M059J (cell line): ENCODE measurements at regions not wholly inside any gene's neighbourhood (a gene's known extent, or its start where the extent isn't known, plus 50 kb on each side); places are given as distances from the start of the nearest gene placed in this dataset.
"Not testable (repeated sequence)": the region's sequence is repeated elsewhere in the genome, so short reads cannot be mapped to it uniquely, and the experiment has no call there.

Source experiments
- DNase-seq: peaks from one replicate; pipeline ENCODE4 v3.0.0-alpha.2; 2012; ENCODE audit warnings: low read depth

DNA sequence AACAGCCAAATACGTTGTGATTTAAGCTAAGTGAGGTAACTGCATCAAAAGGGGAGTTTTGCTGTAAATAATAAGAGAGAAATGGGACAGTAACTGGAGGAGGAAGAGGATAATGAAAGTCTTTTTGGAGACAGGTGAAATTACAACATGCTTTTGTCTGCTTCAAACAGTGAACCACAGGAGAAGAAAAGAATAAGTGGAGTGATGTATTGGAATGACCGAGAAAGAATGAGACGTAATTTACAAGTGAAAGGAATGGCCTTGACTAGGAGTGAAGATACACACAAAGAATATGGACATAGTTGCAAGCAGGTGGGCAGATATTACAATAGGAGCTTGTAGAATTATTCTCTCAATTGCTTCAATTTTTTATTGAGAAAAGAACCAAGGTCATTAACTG, 550.8 kb downstream of the DIPK2A start:
- no peak for DNase-seq

DNA sequence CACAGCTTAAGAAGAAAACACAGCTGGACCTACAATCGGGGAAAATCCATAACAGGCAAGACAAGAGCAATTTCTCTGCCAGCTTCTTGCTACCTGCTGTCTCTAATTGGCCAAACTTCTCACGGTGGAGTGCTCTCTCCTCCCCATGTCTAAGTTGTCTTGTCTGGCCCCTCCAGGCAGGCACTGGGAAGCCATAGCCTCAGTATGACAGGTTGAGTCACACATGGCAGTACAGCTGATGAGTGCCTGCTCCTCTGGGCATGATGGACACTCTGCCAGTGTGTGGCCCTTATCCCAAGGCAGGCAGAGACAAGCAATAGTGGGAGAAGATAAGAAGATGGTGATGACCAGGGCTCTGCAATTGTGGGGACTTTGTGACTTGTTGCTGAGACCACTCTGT, 551.8 kb downstream of the DIPK2A start:
- no peak for DNase-seq

GRCh38 chr3:144524531-144524930, 552.9 kb downstream of the DIPK2A start:
- no peak for DNase-seq

DNA sequence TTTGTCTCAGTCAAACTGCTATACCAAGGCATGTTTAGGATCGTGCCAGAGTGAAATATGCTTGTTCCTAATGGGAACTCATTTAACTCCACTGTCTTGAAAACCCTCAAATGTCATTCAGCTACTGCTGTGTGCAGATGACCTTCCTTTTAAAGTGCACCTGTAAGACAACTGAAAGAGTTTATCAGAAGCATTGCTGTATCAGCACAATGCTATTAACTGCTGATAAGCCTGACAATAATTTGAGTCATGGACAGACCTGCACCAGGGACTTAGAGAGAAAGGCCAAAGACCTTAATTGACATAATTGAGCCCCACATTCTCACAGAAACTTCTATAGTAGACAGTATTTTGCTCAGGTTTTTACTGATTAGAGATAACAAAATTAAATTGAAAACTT, 557.9 kb downstream of the DIPK2A start:
- DNase-seq, result no peak

GRCh38 chr3:144544871-144545270, 573.2 kb downstream of the DIPK2A start:
- DNase-seq, result no peak

DNA sequence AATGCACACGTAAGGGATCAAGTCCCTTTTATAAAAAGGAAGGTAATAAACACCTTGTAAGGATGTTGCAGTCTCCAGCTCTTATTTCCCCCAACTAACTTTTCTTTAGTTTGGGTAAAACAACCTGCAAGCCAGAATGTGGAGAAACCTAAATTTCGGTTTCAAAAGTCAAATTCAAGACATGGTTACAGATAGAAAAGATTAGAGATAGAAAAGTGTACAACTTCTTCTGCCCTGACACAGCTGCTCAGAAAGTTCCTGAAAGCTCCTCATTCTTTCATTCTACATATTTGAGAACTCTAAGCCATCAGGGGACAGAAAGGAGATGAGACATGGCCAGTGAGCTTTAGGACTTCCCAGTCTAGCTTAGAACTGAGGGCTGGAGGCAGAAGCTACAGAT, 574.9 kb downstream of the DIPK2A start:
- no peak for DNase-seq

DNA sequence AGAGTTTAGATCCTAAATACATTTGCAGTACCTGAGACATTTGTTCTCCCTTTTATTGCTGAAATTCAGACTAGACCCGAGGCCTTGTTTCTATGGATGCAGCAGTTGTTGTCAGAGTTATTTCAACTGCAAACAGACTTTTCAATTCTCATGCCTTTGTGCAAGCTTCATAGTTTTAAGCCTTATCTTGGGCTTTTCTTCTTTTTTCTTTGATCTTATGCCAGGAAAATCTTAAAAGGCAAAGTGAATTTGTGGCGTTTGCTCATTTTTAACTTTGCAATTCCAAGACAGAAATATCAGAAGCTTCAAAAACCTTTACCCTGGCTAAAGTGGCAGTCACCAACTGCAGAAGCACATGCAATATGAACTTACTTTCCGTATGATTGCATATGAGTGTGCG, 576.7 kb downstream of the DIPK2A start:
- DNase-seq, result no peak

- DNase-seq, result no peak
These were observed 577.5 kb downstream of the DIPK2A start for GRCh38 chr3:144549166-144549565.

DNA sequence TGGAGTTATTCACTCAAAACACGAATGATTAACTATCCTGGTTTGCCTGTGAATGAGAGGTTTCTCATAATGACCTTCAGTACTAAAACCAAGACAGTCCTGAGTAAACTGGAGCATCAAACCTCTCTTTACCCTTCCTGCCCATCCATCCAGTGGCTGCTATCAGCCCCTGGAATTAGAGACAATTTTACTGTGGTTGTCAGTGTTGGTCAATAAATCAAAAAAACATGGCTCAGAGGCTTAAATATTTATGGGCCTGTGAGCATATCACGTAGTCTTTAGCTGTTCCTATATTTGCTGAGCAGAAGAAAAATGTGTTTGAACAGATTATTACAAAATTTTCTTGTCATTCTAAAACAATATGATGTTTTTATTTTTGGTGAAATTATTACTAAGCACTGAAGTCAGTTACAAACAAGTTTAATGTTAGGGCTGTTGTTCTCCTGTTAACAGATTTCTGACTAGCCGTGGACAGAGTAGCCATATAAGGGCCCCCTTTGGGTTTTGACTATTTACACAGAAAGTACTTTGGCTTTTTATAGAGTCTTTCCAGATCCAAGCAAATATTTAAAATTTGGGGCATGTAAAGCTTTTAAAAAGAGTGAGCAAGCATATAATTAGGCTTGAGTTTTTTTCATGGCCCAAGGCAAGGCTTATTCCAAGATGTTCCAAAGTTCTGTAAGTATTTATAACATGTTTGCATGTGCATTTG, 580.9 kb downstream of the DIPK2A start:
- no peak for DNase-seq

DNA sequence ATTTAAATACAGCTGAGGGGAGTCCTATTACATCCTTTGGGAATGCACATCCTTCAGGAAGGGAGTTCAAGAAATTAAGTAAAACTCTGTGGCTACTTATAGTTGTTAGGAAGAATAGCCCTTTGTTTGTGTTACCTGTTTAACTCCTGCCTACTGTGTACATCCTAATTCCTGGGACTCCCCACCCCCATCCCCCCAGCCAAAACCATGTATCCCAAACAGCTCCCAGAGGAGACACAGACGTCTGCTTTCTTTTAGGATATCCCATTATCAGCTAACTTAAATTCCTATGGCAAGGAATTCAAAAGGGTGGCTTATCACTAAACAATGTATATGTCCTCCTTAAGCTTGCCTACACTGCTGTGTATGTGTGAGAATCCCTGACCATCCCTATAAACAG, 581.7 kb downstream of the DIPK2A start:
- no peak for DNase-seq

- DNase-seq, result no peak
These were observed 583.3 kb downstream of the DIPK2A start for GRCh38 chr3:144554889-144555288.

GRCh38 chr3:144556392-144556791, 584.8 kb downstream of the DIPK2A start:
- peak; percentile 15 for DNase-seq

DNA sequence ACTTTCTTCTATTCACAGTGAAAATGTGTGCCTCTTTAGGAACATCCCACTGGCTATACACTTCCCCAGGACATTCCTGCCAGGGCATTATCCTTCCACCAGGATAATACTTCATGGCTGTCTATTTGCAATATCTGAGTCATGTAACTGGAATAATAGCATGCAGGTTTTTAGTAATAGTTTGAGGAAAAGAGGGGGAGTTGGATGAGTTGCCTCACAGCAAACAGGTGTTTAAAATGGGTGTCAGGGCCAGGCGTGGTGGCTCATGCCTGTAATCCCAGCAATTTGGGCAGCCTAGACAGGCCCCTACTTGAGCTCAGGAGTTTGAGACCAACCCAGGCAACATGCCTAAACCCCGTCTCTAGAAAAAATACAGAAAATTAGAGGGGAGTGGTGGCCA, 585.9 kb downstream of the DIPK2A start:
- no peak for DNase-seq

- no peak for DNase-seq
These were observed 592.4 kb downstream of the DIPK2A start for GRCh38 chr3:144564011-144564410.

GRCh38 chr3:144566320-144566719, 594.7 kb downstream of the DIPK2A start:
- DNase-seq, result no peak

GRCh38 chr3:144569651-144570050, 598.0 kb downstream of the DIPK2A start:
- no peak for DNase-seq

DNA sequence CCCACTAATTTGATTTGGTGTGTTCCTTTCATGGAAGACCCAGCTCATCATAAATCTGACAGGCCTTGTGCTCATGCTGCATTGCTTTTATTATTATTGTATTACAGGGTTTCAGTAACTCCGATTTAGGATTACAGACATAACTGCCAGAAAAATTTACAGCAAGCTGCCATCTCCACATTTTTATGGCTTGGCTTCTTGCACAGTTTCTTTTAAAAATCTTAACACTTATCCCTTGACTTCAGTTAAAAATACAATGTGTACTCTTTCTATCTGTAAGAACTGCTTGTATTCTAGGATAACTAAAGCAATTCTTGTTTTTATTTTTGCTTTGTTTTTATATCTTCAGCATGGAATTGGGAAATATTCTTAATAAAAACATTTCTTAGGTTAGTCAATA, 612.2 kb downstream of the DIPK2A start:
- DNase-seq, result no peak

DNA sequence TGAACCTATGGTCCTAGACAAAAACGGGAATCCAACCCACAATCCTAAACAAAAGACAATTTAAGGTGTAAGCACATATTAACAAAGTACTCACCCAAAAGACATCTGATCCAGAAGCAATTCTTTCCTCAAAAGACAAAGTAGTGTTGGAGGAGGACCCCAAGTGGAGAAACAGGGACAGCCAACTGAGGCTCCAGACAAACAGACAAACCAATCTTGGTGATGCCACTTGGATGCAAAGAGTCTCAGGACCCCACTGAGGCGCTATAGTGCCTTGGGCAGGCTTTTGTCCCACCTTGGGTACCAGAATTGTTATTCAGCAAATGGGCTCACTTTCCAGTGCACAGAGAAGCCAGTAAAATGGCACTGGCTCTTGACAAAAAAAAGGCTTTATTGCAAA, 613.8 kb downstream of the DIPK2A start:
- DNase-seq, result no peak

GRCh38 chr3:144585953-144586352, 614.3 kb downstream of the DIPK2A start:
- DNase-seq, result no peak

DNA sequence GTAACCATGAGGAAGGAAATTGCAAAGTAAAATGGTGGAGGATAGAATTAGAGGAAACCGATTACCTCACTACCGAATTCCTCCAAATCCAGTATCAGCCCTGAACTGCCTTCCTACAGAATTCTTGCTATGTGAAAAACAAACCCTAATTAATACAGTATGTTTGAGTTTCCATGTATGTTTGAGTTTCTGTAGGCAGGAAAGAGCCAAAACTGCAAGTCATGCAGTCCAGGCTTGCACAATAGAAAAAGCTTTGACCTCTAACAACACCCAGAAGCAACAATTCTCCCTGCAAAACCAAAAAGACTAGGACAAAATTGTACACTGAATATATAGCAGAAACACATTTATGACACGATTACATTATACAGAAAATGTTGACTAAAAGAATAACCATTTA, 614.8 kb downstream of the DIPK2A start:
- DNase-seq, result no peak

DNA sequence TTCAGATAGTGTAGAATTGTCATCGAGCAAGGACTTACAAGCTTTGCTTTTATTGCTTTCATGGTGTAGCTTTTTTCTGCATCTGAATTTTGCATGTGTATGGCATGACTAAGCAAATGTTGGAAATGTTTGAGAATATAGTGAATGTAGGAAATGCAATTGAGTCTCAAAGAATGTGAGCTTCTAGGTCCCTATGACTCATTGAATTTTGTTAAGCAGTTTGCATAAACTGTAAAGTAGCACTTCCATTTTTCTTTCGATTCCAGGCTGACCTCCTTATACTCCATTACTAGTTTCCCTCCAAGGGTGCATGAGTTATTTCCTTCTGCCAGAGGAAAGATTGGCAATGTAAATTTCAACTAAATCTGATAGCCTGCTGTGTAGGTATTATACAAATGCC, 619.2 kb downstream of the DIPK2A start:
- peak; percentile 53 for DNase-seq

DNA sequence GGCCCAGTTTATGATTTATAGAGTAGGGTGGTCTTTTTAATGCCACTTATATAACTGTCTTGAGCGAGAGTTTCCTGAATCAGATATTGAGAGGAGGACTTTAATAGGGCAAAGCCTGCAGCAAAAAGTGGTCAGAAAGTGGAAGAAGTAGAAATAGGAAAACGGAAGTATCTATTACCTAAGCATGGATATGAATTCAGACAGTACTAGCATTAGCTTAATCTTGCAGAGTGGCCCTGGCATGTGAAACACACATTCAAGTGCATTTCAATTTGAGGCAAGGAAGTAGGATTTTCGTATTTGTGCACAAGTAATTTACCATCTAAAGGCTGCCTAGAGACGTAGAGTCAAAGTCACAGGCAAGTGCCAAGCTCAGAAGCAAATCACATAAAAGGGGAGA, 622.3 kb downstream of the DIPK2A start:
- no peak for DNase-seq

- not testable (repeated sequence) for DNase-seq
These were observed 648.6 kb downstream of the DIPK2A start for GRCh38 chr3:144620236-144620635.

- no peak for DNase-seq
These were observed 651.2 kb downstream of the DIPK2A start for GRCh38 chr3:144622845-144623244.
